DMS53 (cell line): ENCODE measurements at regions not wholly inside any gene's neighbourhood (a gene's known extent, or its start where the extent isn't known, plus 50 kb on each side); places are given as distances from the start of the nearest gene placed in this dataset.
A peak's percentile ranks its signal among the peaks of the same experiment; 100 is the strongest.

Experiments used
- DNase-seq: peaks from one replicate; lab custom pipeline; 2025; lab: John Stamatoyannopoulos, UW

DNA sequence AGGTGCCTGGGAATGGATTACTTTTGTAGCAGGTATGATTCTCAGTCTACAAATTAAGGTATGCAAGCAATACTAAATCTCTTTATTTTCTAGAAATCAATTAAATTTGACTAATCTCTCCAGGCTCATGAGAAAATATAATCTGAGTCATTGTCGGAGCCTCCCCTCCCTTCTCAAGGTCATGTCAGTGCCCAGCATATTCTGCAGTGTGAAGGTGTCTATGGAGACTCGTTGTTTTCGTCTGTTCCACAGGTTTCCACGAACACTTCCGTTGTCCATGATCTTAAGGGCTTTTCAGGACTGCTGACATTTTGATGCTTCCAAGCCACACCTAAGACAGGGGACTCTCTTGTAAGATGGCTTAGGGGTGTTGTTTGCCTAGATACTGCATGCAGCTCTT lies 56.6 kb upstream of the SCOC start:
- no peak for DNase-seq

- no peak for DNase-seq
These were observed 57.5 kb upstream of the SCOC start for GRCh38 chr4:140315970-140316369.

DNA sequence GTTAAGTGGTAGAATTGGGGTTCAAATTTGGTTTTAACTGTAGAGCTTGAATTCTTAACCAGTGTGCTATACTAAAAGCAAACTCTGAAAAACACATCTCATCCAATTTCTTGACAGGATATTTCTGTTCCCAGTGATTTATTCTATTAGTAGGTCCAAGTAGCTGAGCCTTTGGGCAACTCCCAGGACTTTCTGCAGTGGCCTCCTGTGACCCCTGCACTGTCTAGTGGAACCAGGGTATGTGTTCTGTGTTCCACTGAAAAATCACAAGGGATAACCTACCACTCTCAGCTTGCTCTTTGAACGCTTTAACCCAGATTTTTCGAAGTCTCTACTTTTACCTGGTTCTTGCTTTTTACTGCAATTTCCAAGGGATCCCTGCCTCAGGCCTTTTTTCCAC lies 58.0 kb upstream of the SCOC start:
- no peak for DNase-seq

DNA sequence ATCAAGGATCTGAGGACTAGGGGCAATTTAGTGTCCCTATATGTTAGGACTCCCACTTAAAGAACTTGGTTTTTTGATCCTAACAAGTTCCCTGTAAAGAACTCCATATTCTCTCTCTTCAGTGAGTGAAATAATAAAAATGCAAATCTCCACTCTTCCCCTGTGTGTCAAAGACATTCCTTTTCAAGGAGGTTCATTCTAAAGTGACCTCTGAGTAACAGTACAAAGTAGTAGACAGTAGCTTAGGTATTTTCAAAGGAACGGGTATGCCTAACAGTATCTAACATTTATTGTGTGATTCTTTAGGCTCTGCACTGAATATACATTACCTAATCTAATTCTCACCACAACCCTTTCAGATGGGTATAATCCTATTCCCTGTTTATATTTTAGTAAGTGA lies 58.4 kb upstream of the SCOC start:
- DNase-seq = no peak

DNA sequence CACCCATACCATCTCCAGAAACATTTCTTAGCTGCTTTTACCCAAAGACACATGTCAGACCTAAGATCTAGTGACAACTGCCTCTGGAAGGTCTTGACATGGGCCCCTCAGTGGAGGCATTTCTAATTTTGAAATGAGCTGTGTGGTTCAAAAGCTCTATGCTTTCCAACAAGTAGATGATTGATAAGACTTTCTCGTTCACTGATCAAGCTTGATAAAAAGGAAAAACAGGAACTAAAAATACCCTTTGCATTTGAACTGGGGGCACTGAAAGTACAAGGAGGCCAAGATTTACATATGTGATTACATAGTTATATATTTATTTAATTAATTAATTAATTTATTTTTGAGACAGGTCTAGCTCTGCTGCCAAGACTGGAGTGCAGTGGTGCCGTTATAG lies 61.3 kb upstream of the SCOC start:
- DNase-seq = no peak

GRCh38 chr4:140311257-140311835 lies 62.1 kb upstream of the SCOC start:
- no peak for DNase-seq

DNA sequence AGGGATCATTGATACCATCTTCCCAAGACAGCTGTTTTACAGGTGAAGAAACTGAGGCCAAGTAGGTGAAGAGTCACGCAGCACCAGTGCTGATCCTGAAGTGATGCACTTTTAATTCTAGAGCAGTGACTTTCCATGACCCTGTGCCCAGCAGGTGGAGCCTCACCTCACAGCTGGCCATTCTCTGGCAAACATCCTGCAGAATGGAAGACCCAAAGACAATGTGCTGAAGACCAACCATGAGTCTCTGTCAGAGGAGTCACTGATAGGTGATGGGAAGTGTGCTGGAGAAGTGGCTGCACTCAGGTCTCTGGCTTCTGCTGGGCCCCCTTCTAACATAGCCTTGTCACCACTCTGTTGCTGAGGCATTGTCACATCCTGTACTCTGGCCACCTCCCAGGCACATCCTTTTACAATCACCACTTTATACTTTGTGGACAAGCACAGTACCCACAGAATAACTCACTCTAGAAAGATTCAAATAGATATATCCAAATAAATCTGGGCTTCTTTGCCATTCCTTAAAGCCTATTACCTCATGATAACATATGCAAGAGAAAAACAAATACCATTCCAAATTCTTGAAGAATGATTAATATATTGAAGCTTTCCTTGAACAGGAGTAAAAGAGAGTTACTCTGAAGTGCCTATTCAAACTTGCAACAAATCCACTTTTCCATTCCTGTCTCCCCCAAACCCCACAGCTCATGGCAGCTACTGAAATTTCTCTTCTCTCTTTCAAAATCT lies 64.1 kb upstream of the SCOC start:
- DNase-seq = peak; percentile 63

DNA sequence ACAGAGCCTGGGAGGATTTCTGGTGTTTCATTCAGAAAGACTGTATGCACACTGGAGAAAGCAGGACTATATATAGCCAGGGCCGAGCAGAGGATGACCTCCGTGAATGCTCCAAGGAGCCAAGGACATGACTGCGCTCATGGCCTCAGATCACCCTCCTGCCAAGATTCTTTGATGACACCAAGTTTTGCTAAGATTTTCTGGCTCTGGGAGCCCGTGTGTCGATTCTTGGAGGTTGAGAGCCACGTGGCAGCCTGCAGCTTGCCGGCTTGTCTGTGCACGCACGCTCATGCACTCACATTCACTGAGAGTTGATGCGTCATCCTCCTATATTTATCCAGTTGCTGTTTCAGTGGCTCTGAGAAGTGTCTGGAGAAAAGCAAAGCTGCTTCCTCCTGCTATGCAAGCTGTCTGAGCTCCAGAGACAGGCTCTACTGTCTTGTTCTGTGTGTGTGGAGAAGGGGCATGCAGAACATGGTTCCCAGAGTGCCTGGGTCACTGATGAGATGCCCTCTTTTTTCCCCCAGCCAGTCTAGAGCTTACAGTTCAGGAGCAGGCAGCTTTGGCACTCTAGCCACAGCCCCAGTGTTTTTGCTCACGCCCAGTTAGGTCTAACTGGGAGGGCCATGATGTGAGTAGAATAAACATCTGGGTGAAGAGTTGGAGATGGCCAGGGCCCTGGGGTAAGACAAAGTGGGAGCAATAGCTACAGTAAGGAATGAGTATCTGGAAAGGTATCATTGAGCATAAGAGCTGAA lies 64.9 kb upstream of the SCOC start:
- peak; percentile 95 for DNase-seq

- peak; percentile 69 for DNase-seq
These were observed 68.4 kb upstream of the SCOC start for GRCh38 chr4:140305053-140305452.

GRCh38 chr4:140304346-140304745 lies 69.1 kb upstream of the SCOC start:
- DNase-seq = no peak

GRCh38 chr4:140302151-140302859 lies 71.1 kb upstream of the SCOC start:
- DNase-seq = no peak

DNA sequence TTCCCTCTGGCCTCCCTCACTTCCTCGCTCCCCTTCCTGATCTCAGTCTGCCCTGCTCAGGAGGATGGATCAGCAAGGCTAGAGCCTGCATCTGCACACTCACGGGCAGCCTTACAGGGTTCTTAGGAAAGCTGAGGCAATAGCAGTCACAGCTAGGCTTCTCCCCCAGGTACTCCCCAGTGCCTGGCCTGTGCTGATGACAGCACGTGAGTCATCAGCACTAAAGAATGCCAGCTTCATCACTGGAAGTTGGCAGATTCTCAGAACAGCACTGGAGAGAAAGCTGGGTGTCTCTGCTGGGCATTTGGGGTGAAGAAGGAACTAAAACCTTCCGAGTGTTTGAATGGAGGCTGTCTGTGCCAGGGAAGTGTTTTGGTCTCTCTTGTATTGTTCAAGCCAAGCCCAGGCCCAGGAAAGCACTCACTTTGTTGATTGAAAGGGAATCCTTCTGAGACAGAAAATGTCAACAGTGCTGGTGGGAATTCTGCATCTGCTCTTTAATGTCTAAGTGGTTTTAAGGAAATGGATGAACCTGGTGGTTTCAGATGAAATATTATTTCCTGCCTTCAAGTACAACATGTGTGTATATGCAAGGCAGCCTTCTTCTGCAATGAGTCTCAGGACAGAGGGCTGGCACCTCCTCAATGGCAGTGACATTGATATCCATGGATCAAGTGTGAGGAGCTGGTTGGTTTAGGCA lies 73.0 kb upstream of the SCOC start:
- DNase-seq = peak; percentile 77

GRCh38 chr4:140298001-140298400 lies 75.4 kb upstream of the SCOC start:
- no peak for DNase-seq

GRCh38 chr4:140297221-140297570 lies 76.2 kb upstream of the SCOC start:
- peak; percentile 85 for DNase-seq

- DNase-seq = peak; percentile 75
These were observed 76.9 kb upstream of the SCOC start for GRCh38 chr4:140296335-140297220.

DNA sequence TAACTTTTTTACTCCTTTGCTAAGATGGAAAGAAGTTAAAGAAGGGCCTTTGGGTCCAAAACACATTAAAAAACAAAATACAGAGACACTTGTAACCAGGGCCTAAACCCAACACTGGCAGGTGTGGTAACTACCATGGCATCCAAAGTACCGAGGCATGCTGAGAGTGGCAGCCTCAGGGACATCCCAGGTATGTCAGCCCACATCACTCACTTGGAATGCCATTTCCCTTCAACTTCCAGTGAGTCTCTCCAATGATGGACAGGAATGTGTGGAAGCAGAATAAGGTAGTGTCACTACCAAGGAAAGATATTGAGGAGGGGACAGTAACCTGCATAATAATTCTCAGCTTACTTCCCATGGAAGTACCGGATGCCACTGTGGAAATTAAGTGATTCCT lies 79.5 kb upstream of the SCOC start:
- DNase-seq = no peak

DNA sequence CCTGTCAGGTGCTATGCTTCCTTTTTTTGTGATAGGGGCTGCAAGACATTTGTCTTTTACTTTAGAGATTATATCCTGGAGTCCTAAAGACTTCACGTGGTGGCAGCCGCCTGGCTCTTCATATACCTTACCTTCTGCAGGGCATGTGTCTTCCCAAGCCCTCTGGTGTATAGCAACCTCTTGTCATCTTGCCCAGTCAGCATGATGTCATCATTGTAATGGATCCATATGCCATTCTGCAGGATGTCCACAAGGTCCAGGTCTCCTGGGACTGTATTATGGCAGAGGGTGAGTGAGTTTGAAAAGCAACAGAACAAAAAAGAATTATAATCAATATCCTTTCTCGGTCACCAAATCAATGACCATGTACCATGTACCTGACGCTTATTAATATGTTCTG lies 82.2 kb upstream of the SCOC start:
- peak; percentile 50 for DNase-seq

GRCh38 chr4:140289486-140289885 lies 84.0 kb upstream of the SCOC start:
- DNase-seq = no peak

- no peak for DNase-seq
These were observed 87.0 kb upstream of the SCOC start for GRCh38 chr4:140286456-140286855.

DNA sequence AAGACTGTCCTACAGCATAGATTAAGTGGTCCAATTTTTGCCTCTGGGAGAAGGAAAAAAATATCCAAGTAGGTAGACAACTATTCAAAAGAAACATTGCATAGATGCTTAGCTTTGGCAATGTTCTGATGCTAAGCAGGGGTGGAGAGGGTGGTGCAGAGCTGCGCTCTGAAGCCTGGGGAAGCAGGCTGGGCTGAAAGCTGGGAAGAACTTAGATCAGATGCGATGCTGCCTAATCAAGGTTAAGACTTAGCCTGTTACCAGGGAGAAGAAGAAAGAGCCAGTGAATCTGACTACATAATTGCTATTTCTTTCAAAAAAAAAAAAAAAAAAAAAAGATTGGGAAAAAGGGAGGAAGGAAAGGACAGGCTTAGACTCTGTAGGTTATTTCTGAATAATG lies 89.0 kb upstream of the SCOC start:
- no peak for DNase-seq
